ENCODE measurements at regions not wholly inside any gene's neighbourhood (a gene's known extent, or its start where the extent isn't known, plus 50 kb on each side); places are given as distances from the start of the nearest gene placed in this dataset.

DNA sequence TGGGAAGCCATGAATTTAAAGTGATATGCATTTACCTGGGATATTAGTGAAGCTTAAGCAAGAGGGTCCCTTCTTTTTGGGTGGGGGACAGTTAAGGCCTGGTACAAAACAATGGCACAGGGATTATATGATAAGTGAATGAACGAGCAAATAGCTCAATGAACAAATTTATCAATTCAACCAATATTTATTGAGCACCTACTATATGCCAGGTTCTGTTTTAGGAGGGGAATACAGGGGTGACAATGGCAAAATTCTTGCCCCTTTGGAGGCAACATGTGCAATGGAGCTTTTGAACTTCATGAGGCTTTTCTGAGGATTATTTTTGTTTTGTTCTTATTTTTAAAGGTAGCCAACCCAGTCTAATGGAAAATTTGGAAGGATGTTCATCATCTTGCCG is 68.2 kb downstream of the FOXD2 start:
- TF ChIP-seq, protein P1, sequence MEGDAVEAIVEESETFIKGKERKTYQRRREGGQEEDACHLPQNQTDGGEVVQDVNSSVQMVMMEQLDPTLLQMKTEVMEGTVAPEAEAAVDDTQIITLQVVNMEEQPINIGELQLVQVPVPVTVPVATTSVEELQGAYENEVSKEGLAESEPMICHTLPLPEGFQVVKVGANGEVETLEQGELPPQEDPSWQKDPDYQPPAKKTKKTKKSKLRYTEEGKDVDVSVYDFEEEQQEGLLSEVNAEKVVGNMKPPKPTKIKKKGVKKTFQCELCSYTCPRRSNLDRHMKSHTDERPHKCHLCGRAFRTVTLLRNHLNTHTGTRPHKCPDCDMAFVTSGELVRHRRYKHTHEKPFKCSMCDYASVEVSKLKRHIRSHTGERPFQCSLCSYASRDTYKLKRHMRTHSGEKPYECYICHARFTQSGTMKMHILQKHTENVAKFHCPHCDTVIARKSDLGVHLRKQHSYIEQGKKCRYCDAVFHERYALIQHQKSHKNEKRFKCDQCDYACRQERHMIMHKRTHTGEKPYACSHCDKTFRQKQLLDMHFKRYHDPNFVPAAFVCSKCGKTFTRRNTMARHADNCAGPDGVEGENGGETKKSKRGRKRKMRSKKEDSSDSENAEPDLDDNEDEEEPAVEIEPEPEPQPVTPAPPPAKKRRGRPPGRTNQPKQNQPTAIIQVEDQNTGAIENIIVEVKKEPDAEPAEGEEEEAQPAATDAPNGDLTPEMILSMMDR (IDR thresholded peaks at IDR 0.05), result no peak
- TF ChIP-seq POLR2AphosphoS5 (IDR thresholded peaks at IDR 0.05) (no peak), POLR2A (IDR thresholded peaks at IDR 0.05) (no peak)

Measured in gastroesophageal sphincter (tissue), 3 donors.